ENCODE measurements at regions not wholly inside any gene's neighbourhood (a gene's known extent, or its start where the extent isn't known, plus 50 kb on each side); places are given as distances from the start of the nearest gene placed in this dataset.

GRCh38 chr3:66851894-66852613 lies 146.1 kb upstream of the KBTBD8 start:
- peaks cover 10% of the 10 kb centered on the region for H3K27me3 Mint-ChIP-seq (ENCODE audit: low read depth, poor library complexity)
- H3K27ac Mint-ChIP-seq, result no peak overlapping the region

GRCh38 chr3:66854601-66855151 lies 143.4 kb upstream of the KBTBD8 start:
- H3K4me3 Mint-ChIP-seq, result no peak overlapping the region
- no peak for DNase-seq
- no peak for TF ChIP-seq CTCF (IDR thresholded peaks at IDR 0.05)
- peaks cover 13% of the 10 kb centered on the region for H3K27me3 Mint-ChIP-seq (ENCODE audit: low read depth, poor library complexity)
- H3K4me1 Mint-ChIP-seq, result peaks cover 10% of the 10 kb centered on the region
- no peak overlapping the region for H3K27ac Mint-ChIP-seq
- H3K9me3 Mint-ChIP-seq, result peaks cover 9% of the 10 kb centered on the region
- H3K36me3 Mint-ChIP-seq (ENCODE audit: low read depth), result no peaks in the 10 kb centered on the region

More at GRCh38 chr3:66851894-66852613, 146.1 kb upstream of the KBTBD8 start:
- no peak overlapping the region for H3K4me3 Mint-ChIP-seq
- DNase-seq, result no peak
- H3K4me1 Mint-ChIP-seq, result peaks cover 7% of the 10 kb centered on the region
- TF ChIP-seq CTCF (IDR thresholded peaks at IDR 0.05), result no peak
- no peaks in the 10 kb centered on the region for H3K36me3 Mint-ChIP-seq (ENCODE audit: low read depth)
- H3K9me3 Mint-ChIP-seq, result peaks cover 13% of the 10 kb centered on the region

- no peak overlapping the region for H3K4me3 Mint-ChIP-seq
- no peak overlapping the region for H3K27ac Mint-ChIP-seq
- no peak for DNase-seq
- H3K36me3 Mint-ChIP-seq (ENCODE audit: low read depth), result no peaks in the 10 kb centered on the region
- H3K9me3 Mint-ChIP-seq, result peaks cover 9% of the 10 kb centered on the region
- H3K4me1 Mint-ChIP-seq, result peaks cover 10% of the 10 kb centered on the region
- H3K27me3 Mint-ChIP-seq (ENCODE audit: low read depth, poor library complexity), result peaks cover 16% of the 10 kb centered on the region
- TF ChIP-seq CTCF (IDR thresholded peaks at IDR 0.05), result no peak
These were observed 141.6 kb upstream of the KBTBD8 start for GRCh38 chr3:66856533-66856932.

DNA sequence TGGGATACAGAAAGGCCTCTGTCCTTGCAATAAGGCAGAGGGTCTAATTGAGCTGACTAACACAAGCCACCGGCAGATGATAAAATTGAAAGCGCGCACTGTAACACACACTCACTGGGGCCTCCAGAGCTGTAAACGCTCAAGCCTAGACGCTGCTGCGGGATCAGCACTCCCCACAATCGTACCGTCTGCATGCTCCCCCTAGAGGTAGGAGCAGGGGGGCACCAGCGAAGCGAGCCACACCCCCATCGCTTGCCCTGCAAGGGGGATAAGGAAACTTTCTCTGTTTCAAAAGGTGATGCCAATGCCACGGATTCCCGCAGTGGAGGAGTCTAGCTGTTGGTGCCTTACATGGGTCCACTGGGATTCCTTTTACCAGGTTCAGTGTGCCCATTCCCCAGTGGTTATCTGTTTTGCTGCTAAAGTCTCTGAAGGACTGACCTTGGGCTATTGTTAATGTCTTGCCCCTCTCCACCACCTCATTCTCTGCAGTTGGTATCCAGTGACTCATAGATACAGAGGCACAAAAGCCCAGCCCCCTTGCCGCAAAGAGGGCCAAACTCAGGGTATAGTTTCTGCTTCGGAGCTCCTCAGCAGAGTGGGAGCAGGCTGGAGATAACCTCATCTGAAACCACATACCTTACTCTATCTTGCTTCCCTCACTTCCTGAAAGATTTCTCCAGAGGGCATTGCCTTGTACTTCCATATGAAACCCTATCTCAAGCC lies 139.3 kb upstream of the KBTBD8 start:
- no peak for DNase-seq
- Mint-ChIP-seq H3K9me3 (peaks cover 5% of the 10 kb centered on the region), H3K4me1 (peaks cover 17% of the 10 kb centered on the region), H3K27me3 (ENCODE audit: low read depth, poor library complexity) (peaks cover 12% of the 10 kb centered on the region), H3K27ac (no peak overlapping the region), H3K4me3 (no peak overlapping the region), H3K36me3 (ENCODE audit: low read depth) (no peaks in the 10 kb centered on the region)
- peak; percentile 17 for TF ChIP-seq CTCF (IDR thresholded peaks at IDR 0.05)

DNA sequence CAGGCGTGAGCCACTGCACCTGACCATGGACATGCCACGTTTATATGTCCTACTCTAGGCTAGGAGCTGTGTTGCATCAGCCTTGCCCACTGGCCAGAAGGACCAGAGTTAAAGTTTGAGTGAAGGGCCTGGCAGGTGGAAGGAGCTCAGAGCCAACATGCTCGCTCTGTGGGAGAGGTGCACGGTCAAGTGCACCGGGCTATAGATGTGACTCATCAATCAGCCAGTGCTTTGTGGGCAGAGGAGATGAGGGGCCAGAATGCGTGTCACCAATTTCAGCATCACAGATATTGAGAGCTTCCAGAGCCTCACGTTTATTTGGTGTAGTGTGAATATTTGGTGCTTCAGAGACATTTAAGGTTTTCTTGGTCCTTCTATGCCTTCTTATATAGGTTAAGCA lies 137.3 kb upstream of the KBTBD8 start:
- Mint-ChIP-seq H3K27ac (no peak overlapping the region), H3K4me1 (peaks cover 21% of the 10 kb centered on the region), H3K4me3 (no peak overlapping the region), H3K9me3 (peaks cover 5% of the 10 kb centered on the region), H3K27me3 (ENCODE audit: low read depth, poor library complexity) (peaks cover 9% of the 10 kb centered on the region), H3K36me3 (ENCODE audit: low read depth) (no peaks in the 10 kb centered on the region)
- DNase-seq, result no peak
- TF ChIP-seq CTCF (IDR thresholded peaks at IDR 0.05), result no peak
